H9 (cell line): ENCODE measurements at regions not wholly inside any gene's neighbourhood (a gene's known extent, or its start where the extent isn't known, plus 50 kb on each side); places are given as distances from the start of the nearest gene placed in this dataset.

Source experiments
- DNase-seq: peaks from one replicate; pipeline ENCODE4 v3.0.0-alpha.2; 2017
- H2AFZ ChIP-seq: one replicate; pipeline ENCODE4 v1.6.1; 2013; ENCODE audit warnings: mild to moderate bottlenecking, low read length, control low read depth, moderate library complexity
- H2AK5ac ChIP-seq: 2 replicates; pipeline ENCODE4 v1.6.1; 2013; ENCODE audit warnings: low read length, control low read depth, mixed read lengths; ENCODE audit not compliant: insufficient read length
- H2BK120ac ChIP-seq: one replicate; pipeline ENCODE4 v1.6.1; 2013; ENCODE audit warnings: low read depth, mild to moderate bottlenecking, low read length, control low read depth, inconsistent platforms; ENCODE audit not compliant: poor library complexity, severe bottlenecking
- H2BK12ac ChIP-seq: 2 replicates; pipeline ENCODE4 v1.6.1; 2013; ENCODE audit warnings: low read length, control low read depth, mixed read lengths, low read depth; ENCODE audit not compliant: insufficient read length
- H2BK15ac ChIP-seq: 2 replicates; pipeline ENCODE4 v1.6.1; 2013; ENCODE audit warnings: low read depth, low read length, control low read depth
- H2BK20ac ChIP-seq: one replicate; pipeline ENCODE4 v1.6.1; 2013; ENCODE audit warnings: low read depth, mild to moderate bottlenecking, low read length, control low read depth, inconsistent platforms; ENCODE audit not compliant: poor library complexity, severe bottlenecking
- H2BK5ac ChIP-seq: 2 replicates; pipeline ENCODE4 v1.6.1; 2013; ENCODE audit warnings: low read length, control low read depth, mixed read lengths; ENCODE audit not compliant: insufficient read length
- H3K14ac ChIP-seq: 2 replicates; pipeline ENCODE4 v1.6.1; 2013; ENCODE audit warnings: low read length, control low read depth; ENCODE audit not compliant: insufficient read depth
- H3K18ac ChIP-seq: 2 replicates; pipeline ENCODE4 v1.6.1; 2013; ENCODE audit warnings: low read depth, mild to moderate bottlenecking, mixed read lengths, low read length, control low read depth; ENCODE audit not compliant: insufficient read length
- H3K23ac ChIP-seq: 2 replicates; pipeline ENCODE4 v1.6.1; 2013; ENCODE audit warnings: low read length, control low read depth, mixed read lengths, low read depth; ENCODE audit not compliant: insufficient read length
- H3K23me2 ChIP-seq: 2 replicates; pipeline ENCODE4 v1.6.1; 2013; ENCODE audit warnings: low read depth, mild to moderate bottlenecking, mixed read lengths, low read length, control low read depth; ENCODE audit not compliant: insufficient read length, poor library complexity, severe bottlenecking
- H3K27ac ChIP-seq: 2 replicates; pipeline ENCODE4 v1.5.1; 2013; ENCODE audit warnings: low read length, control low read depth, mixed read lengths, low read depth; ENCODE audit not compliant: insufficient read length
- H3K27me3 ChIP-seq: 2 replicates; pipeline ENCODE4 v1.6.1; 2013; ENCODE audit warnings: low read length, control low read depth, inconsistent platforms; ENCODE audit not compliant: insufficient read depth
- H3K4ac ChIP-seq: 2 replicates; pipeline ENCODE4 v1.6.1; 2013; ENCODE audit warnings: low read depth, mild to moderate bottlenecking, control low read depth, inconsistent platforms, low read length, moderate library complexity
- H3K4me1 ChIP-seq: 2 replicates; pipeline ENCODE4 v1.6.1; 2013; ENCODE audit warnings: low read length, control low read depth, inconsistent platforms; ENCODE audit not compliant: insufficient read depth
- H3K4me2 ChIP-seq: 2 replicates; pipeline ENCODE4 v1.6.1; 2013; ENCODE audit warnings: low read length, control low read depth, mixed read lengths; ENCODE audit not compliant: insufficient read length, insufficient read depth
- H3K56ac ChIP-seq: 2 replicates; pipeline ENCODE4 v1.6.1; 2013; ENCODE audit warnings: low read depth, mild to moderate bottlenecking, mixed read lengths, low read length, control low read depth; ENCODE audit not compliant: insufficient read length
- H3K79me1 ChIP-seq: 2 replicates; pipeline ENCODE4 v1.6.1; 2013; ENCODE audit warnings: low read depth, mild to moderate bottlenecking, moderate library complexity, low read length, control low read depth, inconsistent platforms; ENCODE audit not compliant: insufficient read depth, poor library complexity, severe bottlenecking
- H3K79me2 ChIP-seq: 2 replicates; pipeline ENCODE4 v1.6.1; 2013; ENCODE audit warnings: low read length, control low read depth, inconsistent platforms; ENCODE audit not compliant: insufficient read depth
- H3K9ac ChIP-seq: 2 replicates; pipeline ENCODE4 v1.6.1; 2013; ENCODE audit warnings: low read length, control low read depth, mixed read lengths; ENCODE audit not compliant: insufficient read length; ENCODE audit errors: extremely low read depth
- H3K9me3 ChIP-seq: one replicate; pipeline ENCODE4 v1.6.1; 2013; ENCODE audit warnings: low read depth, low read length, inconsistent platforms; ENCODE audit not compliant: control insufficient read depth
- H3T11ph ChIP-seq: one replicate; pipeline ENCODE4 v1.6.1; 2013; ENCODE audit warnings: mild to moderate bottlenecking, low read length, control low read depth, inconsistent platforms
- H4K20me1 ChIP-seq: one replicate; pipeline ENCODE4 v1.6.1; 2013; ENCODE audit not compliant: control insufficient read depth, insufficient read length, insufficient read depth
- H4K5ac ChIP-seq: 2 replicates; pipeline ENCODE4 v1.6.1; 2013; ENCODE audit warnings: low read depth, mild to moderate bottlenecking, mixed read lengths, low read length, control low read depth; ENCODE audit not compliant: insufficient read length
- H4K8ac ChIP-seq: replicated peaks from 2 replicates; pipeline ENCODE4 v1.6.1; 2013; ENCODE audit warnings: low read length, control low read depth, mixed read lengths, low read depth; ENCODE audit not compliant: insufficient read length
- H4K91ac ChIP-seq: 2 replicates; pipeline ENCODE4 v1.6.1; 2013; ENCODE audit warnings: low read depth, mild to moderate bottlenecking, moderate library complexity, mixed read lengths, low read length, control low read depth; ENCODE audit not compliant: insufficient read length
- H3K27ac Mint-ChIP-seq, 3 experiments: 2 replicates in 2 of 3; 3 replicates in 1 of 3; pipeline ENCODE4 v1.8.0; 2020 to 2021; ENCODE audit warnings: mixed read lengths in 3 of 3, mild to moderate bottlenecking in 1 of 3, moderate library complexity in 1 of 3
- H3K27me3 Mint-ChIP-seq: 2 replicates; pipeline ENCODE4 v1.8.0; 2021; ENCODE audit warnings: low read depth, mild to moderate bottlenecking, moderate library complexity, mixed read lengths
- H3K36me3 Mint-ChIP-seq, 3 experiments: 2 replicates in 2 of 3; 3 replicates in 1 of 3; pipeline ENCODE4 v1.8.0; 2020 to 2021; ENCODE audit warnings: low read depth in 3 of 3, mixed read lengths in 3 of 3; ENCODE audit not compliant: insufficient read depth in 1 of 3
- H3K4me1 Mint-ChIP-seq, 2 experiments: 2 replicates each; pipeline ENCODE4 v1.8.0; 2020; ENCODE audit warnings: mixed read lengths in 2 of 2
- H3K4me3 Mint-ChIP-seq, 2 experiments: 2 replicates in 1 of 2; 3 replicates in 1 of 2; pipeline ENCODE4 v1.8.0; 2020 to 2021; ENCODE audit warnings: mild to moderate bottlenecking in 2 of 2, mixed read lengths in 2 of 2, moderate library complexity in 1 of 2
- H3K9me3 Mint-ChIP-seq, 2 experiments: 2 replicates in 1 of 2; 3 replicates in 1 of 2; pipeline ENCODE4 v1.8.0; 2020; ENCODE audit warnings: mild to moderate bottlenecking in 2 of 2, mixed read lengths in 2 of 2, moderate library complexity in 1 of 2
- CTCF ChIP-seq: fragments of 200-600 bp; sonication (generic); conservative IDR thresholded peaks from 3 replicates; pipeline ENCODE4 v1.8.0; 2021; ENCODE audit warnings: antibody characterized with exemption, mild to moderate bottlenecking
- WGBS: extraction: QIAGEN DNeasy Blood & Tissue Kit; methylation state at CpG from one replicate; pipeline ENCODE4 v1.1.7; 2013; ENCODE audit warnings: missing lambda C conversion rate, low lambda C conversion rate, mixed read lengths; ENCODE audit not compliant: insufficient read length; ENCODE audit errors: extremely low coverage; 5-methylcytosine and 5-hydroxymethylcytosine counted together

- no peak overlapping the region for H3K27ac ChIP-seq
- no peak overlapping the region for H4K91ac ChIP-seq
- no peak overlapping the region for H2AK5ac ChIP-seq
- no peaks in the 10 kb centered on the region for H3K27me3 ChIP-seq
- H3K4me1 ChIP-seq = no peaks in the 10 kb centered on the region
- H3K79me2 ChIP-seq = no peaks in the 10 kb centered on the region
- TF ChIP-seq CTCF = no peak
- no peak overlapping the region for H2BK12ac ChIP-seq
- no peak overlapping the region for H3K4ac ChIP-seq
- H2AFZ ChIP-seq = no peak overlapping the region
- no peak overlapping the region for H2BK120ac ChIP-seq
- Mint-ChIP-seq H3K27ac (no peak overlapping the region; a peak in 1 of 7 replicates), H3K27me3 (no peaks in the 10 kb centered on the region), H3K9me3 (no peaks in the 10 kb centered on the region), H3K4me1 (peaks cover 3% of the 10 kb centered on the region in 2 experiments; a peak in 3 of 4 replicates), H3K36me3 (no peaks in the 10 kb centered on the region), H3K4me3 (no peak overlapping the region)
- H4K5ac ChIP-seq = no peak overlapping the region
- H2BK20ac ChIP-seq = no peak overlapping the region
- H4K20me1 ChIP-seq = no peaks in the 10 kb centered on the region
- H3K79me1 ChIP-seq = no peaks in the 10 kb centered on the region
- no peak overlapping the region for H3K4me2 ChIP-seq
- no peak overlapping the region for H3K14ac ChIP-seq
- H3T11ph ChIP-seq = no peak overlapping the region
- no peak for DNase-seq
- H3K56ac ChIP-seq = no peak overlapping the region
- H3K23ac ChIP-seq = no peak overlapping the region
- no peak overlapping the region for H3K18ac ChIP-seq
- H3K9ac ChIP-seq = no peak overlapping the region
- no peak overlapping the region for H4K8ac ChIP-seq
- WGBS = no CpG with 5 or more reads among the region's 1 CpG
- no peak overlapping the region for H2BK15ac ChIP-seq
- no peak overlapping the region for H2BK5ac ChIP-seq
- H3K23me2 ChIP-seq = no peaks in the 10 kb centered on the region
- no peaks in the 10 kb centered on the region for H3K9me3 ChIP-seq
Measured at GRCh38 chr3:153602801-153603200, 440.8 kb downstream of the RAP2B start.
